Caco-2 (cell line): ENCODE measurements at regions not wholly inside any gene's neighbourhood (a gene's known extent, or its start where the extent isn't known, plus 50 kb on each side); places are given as distances from the start of the nearest gene placed in this dataset.

ENCODE experiments used
- BruUV-seq: library from RNA; stranded (reverse); fragments of 400-500 nt; replicated peaks from 2 replicates; lab custom pipeline; 2021; lab: Mats Ljungman, UMichigan
- CTCF ChIA-PET: fragments of 300-600 bp; sonication (Branson Sonifier 250); formaldehyde crosslinking; loops from one replicate; lab custom pipeline; 2022; ENCODE audit warnings: antibody characterized with exemption; lab: Charles Lee
- POLR2A ChIA-PET: fragments of 300-600 bp; sonication (Branson Sonifier 250); formaldehyde crosslinking; loops from one replicate; lab custom pipeline; 2022; ENCODE audit warnings: antibody characterized with exemption; lab: Charles Lee
- DNase-seq, 2 experiments: peaks; one replicate each; pipeline versions ENCODE4 v3.0.0 to v3.0.0-alpha.2; 2020 to 2022
- H3K27me3 ChIP-seq: replicated peaks from 2 replicates; pipeline ENCODE4 v1.6.0; 2011; ENCODE audit warnings: low read length; ENCODE audit not compliant: control insufficient read depth, insufficient read depth
- H3K36me3 ChIP-seq: 2 replicates; pipeline ENCODE4 v1.5.1; 2011; ENCODE audit warnings: low read length; ENCODE audit not compliant: control insufficient read depth, insufficient read depth
- H3K4me1 ChIP-seq: fragments of 250-450 bp; sonication (Bioruptor Pico); 2 replicates; pipeline ENCODE4 v1.5.1; 2020; ENCODE audit warnings: mild to moderate bottlenecking
- H3K4me3 ChIP-seq: 2 replicates; pipeline ENCODE4 v1.5.1; 2011; ENCODE audit warnings: low read depth, mild to moderate bottlenecking, control low read depth, low read length
- H3K9me3 ChIP-seq: fragments of 250-450 bp; sonication (Bioruptor Pico); 2 replicates; pipeline ENCODE4 v1.5.1; 2020; ENCODE audit warnings: mild to moderate bottlenecking, moderate library complexity
- H3K27ac Mint-ChIP-seq: one replicate; pipeline ENCODE4 v1.8.0; 2022; ENCODE audit warnings: mixed read lengths; ENCODE audit not compliant: unreplicated experiment
- H3K27me3 Mint-ChIP-seq: one replicate; pipeline ENCODE4 v1.8.0; 2022; ENCODE audit warnings: mixed read lengths; ENCODE audit not compliant: insufficient read depth, unreplicated experiment
- H3K36me3 Mint-ChIP-seq: one replicate; pipeline ENCODE4 v1.8.0; 2022; ENCODE audit warnings: mild to moderate bottlenecking, mixed read lengths; ENCODE audit not compliant: insufficient read depth, unreplicated experiment
- H3K4me1 Mint-ChIP-seq: one replicate; pipeline ENCODE4 v1.8.0; 2022; ENCODE audit warnings: low read depth, mixed read lengths; ENCODE audit not compliant: unreplicated experiment
- H3K4me3 Mint-ChIP-seq: one replicate; pipeline ENCODE4 v1.8.0; 2022; ENCODE audit warnings: mild to moderate bottlenecking, moderate library complexity, mixed read lengths; ENCODE audit not compliant: unreplicated experiment
- H3K9me3 Mint-ChIP-seq: one replicate; pipeline ENCODE4 v1.8.0; 2022; ENCODE audit warnings: mixed read lengths; ENCODE audit not compliant: unreplicated experiment
- intact Hi-C: fragments of 100-400 bp; cut with micrococcal nuclease; formaldehyde crosslinking; loops from one replicate; pipeline ENCODE4 v1.10.0; 2022; ENCODE audit not compliant: unreplicated experiment
- TF ChIP-seq, protein P1 (sequence below), 2 experiments: fragments of 200-600 bp in 1 of 2; IDR thresholded peaks; 1 replicate in 1 of 2; 2 replicates in 1 of 2; pipeline versions ENCODE4 v1.5.1 to v1.8.0; 2011 to 2022; ENCODE audit warnings: antibody characterized with exemption in 1 of 2, control low read depth in 1 of 2, inconsistent platforms in 1 of 2, low read depth in 1 of 2, low read length in 1 of 2, mild to moderate bottlenecking in 1 of 2, moderate library complexity in 1 of 2; ENCODE audit not compliant: insufficient read depth in 1 of 2, severe bottlenecking in 1 of 2, unreplicated experiment in 1 of 2

DNA sequence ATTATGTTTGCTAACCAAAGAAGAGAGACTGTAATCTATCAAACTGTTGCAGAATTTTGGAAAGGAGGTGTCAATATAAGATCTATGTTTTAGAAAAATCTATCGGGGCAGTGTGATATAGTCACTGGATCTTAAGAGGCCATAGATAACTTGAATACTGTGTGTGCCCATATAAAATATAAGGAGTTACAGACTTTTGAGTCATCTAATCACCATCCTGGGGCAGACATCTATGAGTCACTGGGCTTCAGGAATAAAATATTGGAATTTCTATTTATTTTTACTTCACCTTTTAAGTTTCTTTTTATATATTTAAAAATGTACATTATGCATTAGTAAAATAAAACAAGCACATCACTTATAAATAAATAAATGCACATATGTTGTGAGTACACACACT lies 509.3 kb upstream of the MAN1A1 start:
- Histone ChIP-seq H3K27me3 (no peaks in the 10 kb centered on the region), H3K4me1 (no peaks in the 10 kb centered on the region), H3K4me3 (no peak overlapping the region), H3K36me3 (no peaks in the 10 kb centered on the region), H3K9me3 (no peaks in the 10 kb centered on the region)
- Mint-ChIP-seq H3K36me3 (no peaks in the 10 kb centered on the region), H3K4me3 (no peak overlapping the region), H3K27ac (no peak overlapping the region), H3K4me1 (no peaks in the 10 kb centered on the region), H3K9me3 (no peaks in the 10 kb centered on the region), H3K27me3 (no peaks in the 10 kb centered on the region)
- DNase-seq = no peak
- POLR2A ChIA-PET = no interaction called here
- CTCF ChIA-PET = no interaction called here
- BruUV-seq = no TSS peak
- TF ChIP-seq, protein P1, sequence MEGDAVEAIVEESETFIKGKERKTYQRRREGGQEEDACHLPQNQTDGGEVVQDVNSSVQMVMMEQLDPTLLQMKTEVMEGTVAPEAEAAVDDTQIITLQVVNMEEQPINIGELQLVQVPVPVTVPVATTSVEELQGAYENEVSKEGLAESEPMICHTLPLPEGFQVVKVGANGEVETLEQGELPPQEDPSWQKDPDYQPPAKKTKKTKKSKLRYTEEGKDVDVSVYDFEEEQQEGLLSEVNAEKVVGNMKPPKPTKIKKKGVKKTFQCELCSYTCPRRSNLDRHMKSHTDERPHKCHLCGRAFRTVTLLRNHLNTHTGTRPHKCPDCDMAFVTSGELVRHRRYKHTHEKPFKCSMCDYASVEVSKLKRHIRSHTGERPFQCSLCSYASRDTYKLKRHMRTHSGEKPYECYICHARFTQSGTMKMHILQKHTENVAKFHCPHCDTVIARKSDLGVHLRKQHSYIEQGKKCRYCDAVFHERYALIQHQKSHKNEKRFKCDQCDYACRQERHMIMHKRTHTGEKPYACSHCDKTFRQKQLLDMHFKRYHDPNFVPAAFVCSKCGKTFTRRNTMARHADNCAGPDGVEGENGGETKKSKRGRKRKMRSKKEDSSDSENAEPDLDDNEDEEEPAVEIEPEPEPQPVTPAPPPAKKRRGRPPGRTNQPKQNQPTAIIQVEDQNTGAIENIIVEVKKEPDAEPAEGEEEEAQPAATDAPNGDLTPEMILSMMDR (IDR thresholded peaks at IDR 0.05; ENCODE audit: insufficient read depth in 1 of 2, low read depth in 1 of 2, low read length in 1 of 2, severe bottlenecking in 1 of 2, unreplicated experiment in 1 of 2) = no peak
- intact Hi-C loops = no loop called here

DNA sequence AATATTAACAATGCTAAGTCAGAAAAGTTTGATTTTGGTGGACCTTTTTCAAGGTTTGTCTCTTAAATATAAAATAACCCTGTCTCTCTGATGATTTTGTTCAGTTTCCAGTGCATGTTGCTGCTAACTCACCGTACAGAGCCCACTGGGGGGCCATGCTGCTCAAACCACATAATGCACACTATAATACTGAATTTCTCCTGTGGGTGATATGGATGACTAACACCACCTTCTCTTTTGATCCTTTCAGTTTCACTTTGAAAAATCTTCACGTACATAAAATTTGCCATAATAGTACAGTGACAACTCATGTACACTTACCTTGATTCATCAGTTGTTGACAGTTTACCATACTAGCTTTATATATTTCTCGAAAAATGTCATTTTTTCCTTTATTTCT lies 506.6 kb upstream of the MAN1A1 start:
- Histone ChIP-seq H3K4me1 (no peaks in the 10 kb centered on the region), H3K9me3 (no peaks in the 10 kb centered on the region), H3K27me3 (no peaks in the 10 kb centered on the region), H3K4me3 (no peak overlapping the region), H3K36me3 (no peaks in the 10 kb centered on the region)
- Mint-ChIP-seq H3K4me3 (no peak overlapping the region), H3K27ac (no peak overlapping the region), H3K36me3 (no peaks in the 10 kb centered on the region), H3K4me1 (no peaks in the 10 kb centered on the region), H3K27me3 (no peaks in the 10 kb centered on the region), H3K9me3 (no peaks in the 10 kb centered on the region)
- no peak for DNase-seq
- ChIA-PET POLR2A (no interaction called here), CTCF (no interaction called here)
- TF ChIP-seq, protein P1 (IDR thresholded peaks at IDR 0.05; ENCODE audit: insufficient read depth in 1 of 2, low read depth in 1 of 2, low read length in 1 of 2, severe bottlenecking in 1 of 2, unreplicated experiment in 1 of 2) = no peak
- BruUV-seq = no TSS peak
- intact Hi-C loops = no loop called here

DNA sequence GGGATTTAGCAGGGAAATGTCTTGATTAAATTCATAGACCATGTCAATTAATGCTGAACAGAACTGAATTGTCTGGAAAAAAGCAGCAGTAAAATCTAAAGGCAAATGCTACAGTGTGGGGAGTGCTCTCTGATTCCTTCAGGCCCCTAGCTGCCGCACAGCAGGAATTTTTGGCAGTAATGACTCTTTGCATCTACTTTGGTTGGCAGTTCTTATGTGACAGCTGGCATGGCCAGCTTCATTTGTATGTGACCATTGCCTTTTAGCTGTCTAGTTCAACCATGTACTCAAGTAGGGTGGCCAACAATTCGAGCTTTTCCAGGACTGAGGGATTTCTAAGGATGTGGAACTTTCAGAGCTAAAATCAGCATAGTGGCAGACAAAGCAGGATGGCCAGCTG lies 499.1 kb upstream of the MAN1A1 start:
- Histone ChIP-seq H3K9me3 (no peaks in the 10 kb centered on the region), H3K36me3 (no peaks in the 10 kb centered on the region), H3K4me3 (no peak overlapping the region), H3K27me3 (no peaks in the 10 kb centered on the region), H3K4me1 (no peaks in the 10 kb centered on the region)
- Mint-ChIP-seq H3K36me3 (no peaks in the 10 kb centered on the region), H3K27me3 (no peaks in the 10 kb centered on the region), H3K4me1 (no peaks in the 10 kb centered on the region), H3K27ac (no peak overlapping the region), H3K9me3 (no peaks in the 10 kb centered on the region), H3K4me3 (no peak overlapping the region)
- TF ChIP-seq, protein P1 (IDR thresholded peaks at IDR 0.05; ENCODE audit: insufficient read depth in 1 of 2, low read depth in 1 of 2, low read length in 1 of 2, severe bottlenecking in 1 of 2, unreplicated experiment in 1 of 2) = no peak
- CTCF ChIA-PET = no interaction called here
- intact Hi-C loops = no loop called here
- DNase-seq = no peak
- BruUV-seq = no TSS peak
- POLR2A ChIA-PET = no interaction called here
